ENCODE measurements at regions not wholly inside any gene's neighbourhood (a gene's known extent, or its start where the extent isn't known, plus 50 kb on each side); places are given as distances from the start of the nearest gene placed in this dataset.

GRCh38 chr5:171509467-171509866 is 90.0 kb downstream of the FGF18 start:
- no peak for DNase-seq (ENCODE audit: low spot score)
- no peak for TF ChIP-seq CTCF (IDR thresholded peaks at IDR 0.05; ENCODE audit: borderline replicate concordance, control extremely low read depth, extremely low read depth, insufficient read depth, missing control alignments)
- in situ Hi-C loops (cut with MboI; ENCODE audit: low sequenced_read_pairs, unreplicated experiment): no loop called here

GRCh38 chr5:171512397-171512796 is 93.0 kb downstream of the FGF18 start:
- TF ChIP-seq CTCF (IDR thresholded peaks at IDR 0.05; ENCODE audit: borderline replicate concordance, control extremely low read depth, extremely low read depth, insufficient read depth, missing control alignments): no peak
- DNase-seq (ENCODE audit: low spot score): no peak
- in situ Hi-C loops (cut with MboI; ENCODE audit: low sequenced_read_pairs, unreplicated experiment): no loop called here

- no peak for DNase-seq (ENCODE audit: low spot score)
- in situ Hi-C loops (cut with MboI; ENCODE audit: low sequenced_read_pairs, unreplicated experiment): no loop called here
- no peak for TF ChIP-seq CTCF (IDR thresholded peaks at IDR 0.05; ENCODE audit: borderline replicate concordance, control extremely low read depth, extremely low read depth, insufficient read depth, missing control alignments)
These were observed 94.1 kb downstream of the FGF18 start for GRCh38 chr5:171513591-171513990.

- TF ChIP-seq CTCF (IDR thresholded peaks at IDR 0.05; ENCODE audit: borderline replicate concordance, control extremely low read depth, extremely low read depth, insufficient read depth, missing control alignments): no peak
- in situ Hi-C loops (cut with MboI; ENCODE audit: low sequenced_read_pairs, unreplicated experiment): no loop called here
- no peak for DNase-seq (ENCODE audit: low spot score)
These were observed 99.5 kb downstream of the FGF18 start for GRCh38 chr5:171518916-171519315.

GRCh38 chr5:171520300-171521174 is 101.1 kb downstream of the FGF18 start:
- DNase-seq (ENCODE audit: low spot score): no peak
- TF ChIP-seq CTCF (IDR thresholded peaks at IDR 0.05; ENCODE audit: borderline replicate concordance, control extremely low read depth, extremely low read depth, insufficient read depth, missing control alignments): no peak
- in situ Hi-C loops (cut with MboI; ENCODE audit: low sequenced_read_pairs, unreplicated experiment): no loop called here

GRCh38 chr5:171521219-171521633 is 101.8 kb downstream of the FGF18 start:
- no peak for TF ChIP-seq CTCF (IDR thresholded peaks at IDR 0.05; ENCODE audit: borderline replicate concordance, control extremely low read depth, extremely low read depth, insufficient read depth, missing control alignments)
- in situ Hi-C loops (cut with MboI; ENCODE audit: low sequenced_read_pairs, unreplicated experiment): no loop called here
- DNase-seq (ENCODE audit: low spot score): no peak

All from GM13976 (cell line).